HG02678 (cell line): ENCODE measurements at regions not wholly inside any gene's neighbourhood (a gene's known extent, or its start where the extent isn't known, plus 50 kb on each side); places are given as distances from the start of the nearest gene placed in this dataset.

Experiments used
- ATAC-seq: cut with Tn5 transposase; IDR thresholded peaks from one replicate; pipeline ENCODE4 v1.9.1; 2021; ENCODE audit warnings: mild to moderate bottlenecking, moderate library complexity; ENCODE audit not compliant: unreplicated experiment

- no peak for ATAC-seq
Measured at GRCh38 chr5:68771221-68771620, 322.6 kb upstream of the SLC30A5 start.

DNA sequence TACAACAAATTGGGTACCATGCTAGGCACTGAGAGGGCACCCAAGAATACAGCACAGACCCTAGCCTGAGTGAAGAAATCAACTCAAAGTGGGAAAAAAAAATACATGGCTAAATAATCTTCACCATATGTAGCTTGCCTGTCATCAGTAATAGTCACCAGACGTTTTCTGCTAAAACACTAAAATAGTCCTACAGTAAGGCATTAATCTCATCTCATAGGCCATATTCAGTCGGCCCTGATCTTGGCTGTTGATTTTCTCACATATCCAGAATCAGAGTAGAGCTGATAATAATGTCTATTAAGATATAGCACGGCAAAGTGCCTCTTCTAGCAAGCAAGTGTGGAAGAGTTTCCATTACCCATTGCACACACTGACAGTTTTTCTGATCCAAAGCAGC is 322.1 kb upstream of the SLC30A5 start:
- ATAC-seq: no peak

- ATAC-seq: no peak
Measured at GRCh38 chr5:68776381-68776780, 317.4 kb upstream of the SLC30A5 start.

DNA sequence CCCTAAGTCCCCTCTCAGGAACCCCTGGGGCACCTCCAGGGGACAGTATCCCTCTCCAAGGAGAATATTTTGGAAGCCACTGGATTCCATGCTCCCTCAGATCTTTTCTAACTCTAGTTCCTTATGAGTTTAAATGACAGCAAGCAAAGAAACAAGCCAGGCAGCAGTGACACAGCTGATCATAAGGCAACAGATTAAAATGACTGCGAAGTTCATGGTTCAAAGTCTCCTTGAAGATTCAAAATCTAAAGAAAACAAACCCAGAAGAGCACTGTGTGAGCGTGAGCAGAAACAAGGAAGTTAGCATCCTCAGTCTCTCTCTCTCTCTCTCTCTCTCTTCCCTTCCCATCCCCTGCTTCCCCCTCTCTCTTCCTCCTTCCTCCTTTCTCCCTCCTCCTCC is 316.7 kb upstream of the SLC30A5 start:
- ATAC-seq: no peak

DNA sequence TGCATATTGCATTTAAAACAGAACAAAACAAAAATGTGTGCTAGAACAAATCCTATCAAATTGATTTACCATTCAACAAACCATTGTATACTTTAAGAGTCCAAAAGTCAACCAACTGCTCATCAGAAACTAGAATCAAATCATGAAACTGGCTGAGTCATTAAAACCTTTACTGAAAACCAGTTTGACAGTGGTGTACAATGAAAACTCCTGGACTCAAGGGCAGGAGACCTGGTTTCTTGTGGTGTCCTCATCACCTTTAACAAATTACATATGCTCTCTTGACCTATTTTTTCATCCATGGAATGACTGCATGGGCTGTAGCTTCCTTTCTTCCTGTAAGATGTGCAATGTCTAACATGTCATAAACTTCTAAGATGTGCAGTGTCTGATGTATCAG is 315.3 kb upstream of the SLC30A5 start:
- no peak for ATAC-seq

DNA sequence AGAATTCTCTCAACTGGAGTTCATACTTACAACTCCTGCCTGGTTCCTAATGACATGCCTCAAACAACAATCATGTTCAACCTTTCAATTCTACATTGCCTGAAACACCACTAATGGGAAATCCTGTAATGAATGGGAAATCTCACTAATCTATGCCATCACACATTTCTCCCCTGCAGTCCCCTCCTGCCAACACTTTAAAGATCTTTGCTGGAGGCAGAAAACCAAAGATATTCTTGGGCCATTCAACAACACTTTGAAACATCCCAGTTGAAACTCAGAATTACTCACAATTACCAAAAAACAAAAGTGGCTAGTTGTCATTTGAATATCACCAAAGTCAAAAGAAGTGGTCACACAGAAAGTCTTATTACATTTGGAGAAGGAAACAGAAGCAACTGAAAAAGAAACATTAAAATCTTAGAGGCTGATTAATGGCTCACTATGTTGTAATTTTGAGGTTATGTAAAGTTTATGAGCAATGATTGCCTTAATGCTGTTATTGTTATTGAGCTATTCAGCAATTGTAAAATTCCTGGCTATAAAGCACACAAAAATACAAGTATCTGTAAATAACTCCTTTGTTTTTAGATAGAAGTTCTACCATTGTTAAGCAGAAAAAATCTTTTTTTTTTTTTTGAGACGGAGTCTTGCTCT is 313.4 kb upstream of the SLC30A5 start:
- no peak for ATAC-seq

DNA sequence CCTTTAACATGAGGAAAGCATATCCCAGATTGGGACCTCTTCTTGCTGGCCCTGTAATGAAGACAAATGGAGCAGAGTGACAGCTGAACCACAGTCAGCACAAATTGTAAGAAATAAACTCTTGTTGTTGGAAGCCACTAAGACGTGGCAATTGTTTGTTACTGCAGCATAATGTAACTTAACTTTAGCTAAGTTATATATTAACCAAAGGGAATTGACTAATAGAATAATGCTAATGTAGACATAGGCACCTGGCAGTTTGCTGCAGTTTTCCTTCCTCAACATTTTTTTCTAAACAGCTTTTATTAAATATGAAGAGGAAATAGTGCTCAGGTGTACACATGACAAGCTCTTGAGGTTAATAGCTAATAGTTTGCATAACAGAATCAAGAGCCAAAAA is 300.7 kb upstream of the SLC30A5 start:
- ATAC-seq: no peak

- ATAC-seq: no peak
Measured at GRCh38 chr5:68793993-68794392, 299.8 kb upstream of the SLC30A5 start.

DNA sequence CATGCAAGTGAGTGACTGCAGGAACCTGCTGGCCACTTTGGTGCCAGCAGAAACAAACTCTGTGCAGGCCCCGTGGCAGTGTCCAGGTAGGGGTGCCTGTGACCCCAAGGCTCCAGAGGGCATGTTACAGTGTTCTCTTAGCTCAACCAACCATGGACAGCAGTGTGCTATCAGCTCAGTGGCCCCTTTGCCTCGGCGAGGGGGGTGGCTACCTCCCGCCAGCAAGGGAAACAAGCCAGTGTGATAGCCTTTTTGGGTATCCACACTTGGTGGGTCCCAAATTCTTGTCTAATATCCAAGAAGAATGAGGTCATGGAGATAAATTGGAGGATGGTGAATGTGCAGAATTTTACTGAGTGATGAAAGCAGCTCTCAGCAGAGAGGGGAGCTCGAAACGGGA is 298.6 kb upstream of the SLC30A5 start:
- no peak for ATAC-seq

DNA sequence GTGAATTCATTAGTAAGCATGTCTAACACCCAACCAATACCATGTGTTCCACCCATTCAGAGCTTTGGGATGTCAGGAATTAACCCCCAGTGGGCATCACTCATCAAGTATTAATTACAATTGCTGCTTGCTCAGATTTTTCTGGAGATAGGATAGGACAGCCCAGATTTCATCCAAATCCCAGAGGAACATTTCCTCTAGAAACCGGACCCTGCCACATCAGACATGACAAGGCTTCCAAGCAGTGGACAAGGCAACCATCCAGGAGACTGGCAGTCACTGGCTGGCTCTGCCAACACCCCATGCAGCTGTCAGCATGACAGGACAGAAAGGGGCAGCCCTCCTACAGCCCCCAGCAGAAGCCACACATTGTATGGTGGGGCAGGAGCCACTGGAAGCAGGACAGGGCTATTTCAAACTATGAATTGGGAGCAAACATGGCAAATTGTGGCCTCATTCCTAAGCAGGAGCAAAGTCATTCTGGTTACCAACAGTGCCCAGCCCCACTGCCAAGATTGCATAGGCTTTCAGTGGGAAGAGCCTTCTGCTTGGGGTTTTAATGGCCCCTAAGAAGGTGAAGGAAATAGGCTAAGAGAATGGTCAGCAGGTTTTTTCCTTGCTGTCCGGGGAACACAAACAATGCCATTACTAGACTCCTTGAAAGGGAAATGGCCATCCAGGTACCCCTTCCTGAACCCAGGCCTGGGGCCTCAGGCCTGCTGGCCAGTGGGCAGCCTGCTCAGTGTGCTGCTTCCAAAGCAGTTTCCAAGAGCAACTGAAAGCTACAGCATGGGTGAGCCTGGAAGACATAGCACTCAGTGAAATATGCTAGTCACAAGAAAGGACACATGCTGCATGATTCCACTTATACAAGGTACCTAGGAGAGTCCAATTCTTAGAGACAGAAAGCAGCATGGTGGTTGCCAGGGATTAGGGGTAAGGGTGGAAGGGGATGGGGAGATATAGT is 294.7 kb upstream of the SLC30A5 start:
- no peak for ATAC-seq

DNA sequence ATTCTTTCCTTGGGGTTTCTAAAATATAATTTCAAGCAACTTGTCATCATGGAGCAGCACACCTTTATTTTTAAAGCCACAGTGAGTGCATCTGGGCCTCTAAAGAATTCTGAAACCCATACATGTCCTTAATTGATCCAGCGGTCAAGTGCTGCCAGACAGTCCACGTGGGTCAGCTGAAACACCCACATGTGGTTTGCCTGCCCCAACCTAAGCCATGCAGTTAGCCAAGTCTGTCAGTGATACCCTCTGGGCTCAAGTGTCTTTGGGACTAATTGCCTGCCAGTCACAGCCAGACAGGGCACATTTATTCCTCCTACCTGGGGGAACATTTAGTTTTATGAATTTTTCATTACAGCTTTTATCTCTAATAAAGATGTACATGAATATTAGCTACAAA is 291.4 kb upstream of the SLC30A5 start:
- ATAC-seq: no peak

DNA sequence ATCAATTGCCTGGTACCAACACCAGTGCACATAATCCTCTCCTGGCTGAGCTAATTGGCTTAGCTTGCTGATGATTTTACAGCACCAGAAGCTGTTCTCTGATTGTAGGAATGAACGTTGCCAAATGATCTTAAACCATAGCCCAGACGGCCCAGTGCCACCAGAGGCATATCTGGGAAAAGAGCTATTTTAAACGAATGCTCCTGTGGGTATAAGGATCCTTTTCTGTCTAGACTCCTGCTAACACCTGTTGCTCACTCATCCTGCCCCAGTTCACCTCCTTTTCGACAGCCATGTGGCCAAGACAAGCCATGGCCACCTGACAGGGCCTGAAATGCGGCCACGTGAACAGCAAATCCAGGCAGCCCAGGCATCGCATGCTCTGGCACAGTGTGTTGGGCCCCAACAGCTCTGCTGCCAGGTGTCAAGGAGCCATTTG is 289.9 kb upstream of the SLC30A5 start:
- no peak for ATAC-seq

- ATAC-seq: no peak
Measured at GRCh38 chr5:68804343-68804742, 289.5 kb upstream of the SLC30A5 start.

DNA sequence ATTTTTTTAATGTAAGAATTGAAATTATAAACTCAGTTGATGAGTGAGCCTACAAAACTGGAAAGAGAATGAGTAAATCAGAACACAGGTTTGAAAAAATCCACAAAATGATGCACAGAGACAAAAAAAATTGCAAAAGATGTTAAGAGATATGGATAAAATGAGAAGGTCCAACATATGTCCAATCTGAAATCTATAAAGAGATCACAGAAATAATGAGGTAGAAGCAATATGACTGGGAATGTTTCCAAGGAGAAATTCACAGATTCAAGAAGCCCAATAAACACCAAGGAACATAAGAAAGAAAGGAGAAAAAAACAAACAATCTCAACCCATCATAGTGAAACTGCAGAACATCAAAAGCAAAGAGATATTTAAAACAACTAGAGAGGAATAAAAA is 288.4 kb upstream of the SLC30A5 start:
- ATAC-seq: no peak

GRCh38 chr5:68817632-68818031 is 276.2 kb upstream of the SLC30A5 start:
- no peak for ATAC-seq

DNA sequence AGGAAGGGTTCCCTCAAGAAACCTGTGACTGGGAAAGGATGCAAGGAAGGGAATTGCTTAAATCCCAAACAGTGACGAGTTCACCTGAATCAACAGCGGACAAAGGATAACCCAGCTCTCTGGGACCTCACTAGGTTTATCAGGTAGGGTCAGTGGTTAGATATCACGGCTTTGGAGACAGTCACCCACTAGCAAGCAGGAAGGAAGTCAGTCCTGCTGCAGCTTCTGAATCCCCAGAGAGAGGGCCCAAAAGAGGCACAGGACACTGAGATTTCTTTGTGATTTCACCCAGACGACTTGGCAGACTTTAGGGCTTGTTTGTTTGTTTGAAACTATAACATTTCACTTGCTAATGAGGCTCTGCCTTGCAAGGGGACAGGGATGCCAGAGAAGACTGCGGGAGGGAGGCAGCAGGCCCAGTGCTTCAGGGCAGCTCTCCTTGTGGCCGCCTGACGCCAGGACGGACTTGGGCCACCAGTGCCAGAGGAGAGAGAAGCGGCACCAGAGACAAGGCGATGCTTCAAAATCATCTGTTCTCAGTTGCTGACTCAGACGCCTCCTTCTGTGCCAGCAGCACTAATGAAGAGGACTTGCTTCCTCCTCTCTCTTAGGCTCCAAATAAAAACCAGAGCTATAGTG is 275.6 kb upstream of the SLC30A5 start:
- no peak for ATAC-seq

DNA sequence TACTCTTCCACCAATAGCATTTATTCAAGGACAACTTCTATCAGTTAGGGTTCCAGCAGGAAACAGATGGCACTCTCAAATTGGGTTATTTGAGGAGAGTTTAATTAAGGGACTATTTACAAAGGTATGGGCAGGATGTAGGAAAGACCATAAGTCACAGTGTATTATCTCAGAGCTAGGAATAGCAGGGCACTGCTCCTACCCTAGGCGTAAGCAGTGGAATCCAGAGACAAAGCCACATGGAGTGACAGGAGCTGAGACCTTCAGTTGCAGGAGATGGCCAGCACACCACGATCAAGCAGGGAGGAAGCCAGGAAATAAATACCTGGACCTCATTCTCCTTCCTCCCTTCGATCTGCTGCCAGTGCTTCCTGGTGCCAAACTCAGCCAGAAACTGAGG is 274.9 kb upstream of the SLC30A5 start:
- ATAC-seq: no peak

DNA sequence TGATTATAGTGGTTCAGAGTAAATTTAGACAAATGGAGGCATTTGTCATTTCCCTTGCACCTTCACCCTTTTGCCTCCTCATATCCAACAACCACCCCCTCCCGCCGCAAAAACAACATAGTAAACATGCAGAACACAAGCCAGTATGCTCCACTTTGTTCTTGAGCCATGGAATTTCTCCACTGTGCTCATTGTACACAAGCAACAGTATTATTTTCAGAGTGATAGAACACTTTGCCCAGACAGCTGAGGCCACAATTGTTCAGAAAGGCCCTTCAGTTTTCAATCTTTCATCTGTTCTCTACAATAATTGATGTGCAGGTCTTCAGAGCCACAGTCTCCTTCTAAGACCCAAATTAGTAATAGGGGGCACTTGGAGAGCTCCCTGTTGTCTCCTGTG is 272.8 kb upstream of the SLC30A5 start:
- no peak for ATAC-seq

DNA sequence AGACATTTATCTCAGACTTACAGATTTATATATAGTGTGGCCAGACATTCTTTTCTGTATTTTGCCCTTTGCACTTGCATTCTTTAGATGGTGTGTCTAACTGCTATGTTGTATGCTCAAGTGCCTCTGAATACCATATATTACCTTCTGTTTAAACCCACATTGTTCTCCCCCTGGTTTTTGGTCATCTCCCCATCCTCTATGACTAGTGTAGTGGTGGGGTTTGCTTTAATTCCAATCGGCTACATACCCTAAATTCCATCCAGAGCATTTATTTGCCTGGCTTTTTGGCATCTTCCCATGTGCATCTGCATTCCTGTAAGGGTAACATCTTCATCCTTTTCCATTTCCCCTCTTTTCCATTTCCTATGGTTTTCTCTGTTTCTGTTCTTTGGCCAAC is 271.0 kb upstream of the SLC30A5 start:
- no peak for ATAC-seq

DNA sequence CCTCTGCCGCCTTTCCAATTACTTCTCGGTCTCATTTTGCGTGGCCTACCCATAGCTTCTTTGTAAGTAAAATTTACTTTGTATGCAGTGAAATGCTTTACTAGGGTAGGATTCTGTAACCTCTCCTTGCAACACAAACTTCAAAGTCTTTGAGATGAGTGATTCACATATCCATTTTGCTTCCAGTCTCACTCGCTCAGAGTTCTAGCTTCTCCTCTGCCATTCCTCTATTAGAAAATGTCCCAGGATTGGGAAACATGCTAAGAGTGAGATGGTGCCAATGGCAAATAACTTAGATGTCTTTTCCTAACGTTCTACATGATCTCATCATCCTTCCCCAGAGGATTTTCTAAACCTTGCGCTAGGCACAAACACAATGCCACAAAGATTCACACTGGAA is 270.5 kb upstream of the SLC30A5 start:
- no peak for ATAC-seq

- no peak for ATAC-seq
Measured at GRCh38 chr5:68830377-68830898, 263.4 kb upstream of the SLC30A5 start.
